ENCODE measurements at regions not wholly inside any gene's neighbourhood (a gene's known extent, or its start where the extent isn't known, plus 50 kb on each side); places are given as distances from the start of the nearest gene placed in this dataset.

DNA sequence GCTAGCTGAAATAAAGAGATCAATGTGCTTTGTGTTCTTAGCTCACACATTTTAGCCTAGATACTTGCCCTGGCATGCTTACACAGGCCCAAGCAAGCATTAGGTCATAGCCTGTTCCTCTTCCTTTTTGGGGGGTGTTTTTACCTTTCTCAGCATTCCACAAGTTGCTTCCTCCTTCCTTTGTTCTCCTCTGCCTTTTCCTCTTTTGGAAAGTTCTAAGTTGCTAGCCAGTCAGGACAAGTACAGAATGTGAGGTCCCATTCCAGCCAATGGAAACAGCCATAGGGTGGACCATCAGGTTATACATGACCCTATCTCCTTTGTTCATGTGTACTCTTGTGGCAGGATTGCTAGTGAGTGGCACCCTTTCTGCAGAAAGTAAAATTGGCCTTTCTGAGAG is 154.9 kb downstream of the RASSF9 start:
- no peak overlapping the region for H3K27ac ChIP-seq (ENCODE audit: low read depth, low read length)

GRCh38 chr12:85683051-85683450 is 153.2 kb downstream of the RASSF9 start:
- Histone ChIP-seq H3K4me3 (ENCODE audit: low read length in 3 of 3) (no peak overlapping the region), H3K27me3 (ENCODE audit: control insufficient read depth in 3 of 3, insufficient read depth in 3 of 3, low read length in 3 of 3) (no peaks in the 10 kb centered on the region), H3K27ac (ENCODE audit: low read depth, low read length) (no peak overlapping the region), H3K9me3 (ENCODE audit: control insufficient read depth in 3 of 3, low read length in 3 of 3) (peaks cover 0 to 2% (median 0%) of the 10 kb centered on the region in 3 donors), H3K36me3 (ENCODE audit: control insufficient read depth in 3 of 3, insufficient read depth in 3 of 3, low read length in 3 of 3) (no peaks in the 10 kb centered on the region), H3K4me1 (ENCODE audit: control insufficient read depth in 3 of 3, insufficient read depth in 3 of 3, low read length in 3 of 3) (no peaks in the 10 kb centered on the region), H3K9ac (ENCODE audit: low read depth in 1 of 3, low read length in 3 of 3) (no peak overlapping the region)

More for the DNA sequence above, 154.9 kb downstream of the RASSF9 start:
- Histone ChIP-seq H3K36me3 (ENCODE audit: control insufficient read depth in 3 of 3, insufficient read depth in 3 of 3, low read length in 3 of 3) (no peaks in the 10 kb centered on the region), H3K27me3 (ENCODE audit: control insufficient read depth in 3 of 3, insufficient read depth in 3 of 3, low read length in 3 of 3) (no peaks in the 10 kb centered on the region), H3K9me3 (ENCODE audit: control insufficient read depth in 3 of 3, low read length in 3 of 3) (peaks cover 0 to 2% (median 0%) of the 10 kb centered on the region in 3 donors), H3K4me1 (ENCODE audit: control insufficient read depth in 3 of 3, insufficient read depth in 3 of 3, low read length in 3 of 3) (no peaks in the 10 kb centered on the region), H3K4me3 (ENCODE audit: low read length in 3 of 3) (no peak overlapping the region), H3K9ac (ENCODE audit: low read depth in 1 of 3, low read length in 3 of 3) (no peak overlapping the region)

- no peaks in the 10 kb centered on the region for H3K4me1 ChIP-seq (ENCODE audit: control insufficient read depth in 3 of 3, insufficient read depth in 3 of 3, low read length in 3 of 3)
- no peaks in the 10 kb centered on the region for H3K27me3 ChIP-seq (ENCODE audit: control insufficient read depth in 3 of 3, insufficient read depth in 3 of 3, low read length in 3 of 3)
- H3K9me3 ChIP-seq (ENCODE audit: control insufficient read depth in 3 of 3, low read length in 3 of 3): no peaks in the 10 kb centered on the region
- H3K4me3 ChIP-seq (ENCODE audit: low read length in 3 of 3): no peak overlapping the region
- no peak overlapping the region for H3K9ac ChIP-seq (ENCODE audit: low read depth in 1 of 3, low read length in 3 of 3)
- H3K36me3 ChIP-seq (ENCODE audit: control insufficient read depth in 3 of 3, insufficient read depth in 3 of 3, low read length in 3 of 3): no peaks in the 10 kb centered on the region
- H3K27ac ChIP-seq (ENCODE audit: low read depth, low read length): no peak overlapping the region
Measured at GRCh38 chr12:85688837-85689236, 147.4 kb downstream of the RASSF9 start.

DNA sequence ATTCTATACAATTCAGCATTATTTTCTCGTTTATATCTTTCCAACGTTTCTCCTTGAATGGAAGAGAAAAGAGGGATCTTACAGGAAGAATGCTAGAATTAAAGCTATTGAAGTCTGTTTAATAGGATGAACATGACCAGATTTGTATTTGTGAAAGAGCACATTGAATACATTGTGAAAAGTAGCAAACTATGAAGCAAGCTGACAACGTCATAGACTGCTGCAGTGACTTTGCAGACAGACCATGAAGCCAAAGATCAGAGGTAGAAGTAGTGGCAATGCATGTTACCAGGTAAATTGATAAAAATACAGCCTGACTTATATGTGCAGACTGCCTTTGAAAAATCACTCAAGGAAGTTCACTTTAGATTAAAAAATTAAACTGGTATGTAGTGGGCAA is 146.1 kb downstream of the RASSF9 start:
- no peaks in the 10 kb centered on the region for H3K27me3 ChIP-seq (ENCODE audit: control insufficient read depth in 3 of 3, insufficient read depth in 3 of 3, low read length in 3 of 3)
- no peak overlapping the region for H3K4me3 ChIP-seq (ENCODE audit: low read length in 3 of 3)
- no peaks in the 10 kb centered on the region for H3K36me3 ChIP-seq (ENCODE audit: control insufficient read depth in 3 of 3, insufficient read depth in 3 of 3, low read length in 3 of 3)
- no peak overlapping the region for H3K9ac ChIP-seq (ENCODE audit: low read depth in 1 of 3, low read length in 3 of 3)
- no peaks in the 10 kb centered on the region for H3K4me1 ChIP-seq (ENCODE audit: control insufficient read depth in 3 of 3, insufficient read depth in 3 of 3, low read length in 3 of 3)
- no peaks in the 10 kb centered on the region for H3K9me3 ChIP-seq (ENCODE audit: control insufficient read depth in 3 of 3, low read length in 3 of 3)
- H3K27ac ChIP-seq (ENCODE audit: low read depth, low read length): no peak overlapping the region

DNA sequence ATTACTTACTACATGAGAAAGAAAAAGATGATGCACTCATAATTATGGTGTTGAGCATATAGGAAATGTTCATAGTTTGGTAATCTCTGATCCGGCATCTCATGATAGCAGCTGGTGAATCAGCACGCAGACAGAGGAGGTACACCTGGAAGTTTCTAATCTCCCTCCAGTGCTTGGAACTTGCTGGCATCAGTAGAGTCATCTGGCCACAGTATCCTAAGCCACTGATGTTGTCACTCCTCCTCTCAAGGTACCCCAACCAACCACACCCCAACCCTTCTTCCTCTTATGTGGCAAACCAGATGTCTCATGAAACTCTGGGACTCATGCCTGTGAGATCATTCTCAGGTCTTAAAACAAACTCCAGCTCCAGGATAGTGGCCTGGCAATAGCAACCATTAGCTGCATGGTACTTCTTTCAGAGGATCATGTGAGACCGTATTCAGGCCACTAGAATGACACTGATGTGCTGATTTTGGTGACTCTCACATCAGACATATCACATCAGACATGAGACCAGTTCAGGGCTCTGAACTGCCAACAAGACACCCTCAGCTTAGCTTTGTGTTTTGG is 143.0 kb downstream of the RASSF9 start:
- no peak overlapping the region for H3K9ac ChIP-seq (ENCODE audit: low read depth in 1 of 3, low read length in 3 of 3)
- no peaks in the 10 kb centered on the region for H3K9me3 ChIP-seq (ENCODE audit: control insufficient read depth in 3 of 3, low read length in 3 of 3)
- no peak overlapping the region for H3K27ac ChIP-seq (ENCODE audit: low read depth, low read length)
- no peaks in the 10 kb centered on the region for H3K27me3 ChIP-seq (ENCODE audit: control insufficient read depth in 3 of 3, insufficient read depth in 3 of 3, low read length in 3 of 3)
- H3K4me1 ChIP-seq (ENCODE audit: control insufficient read depth in 3 of 3, insufficient read depth in 3 of 3, low read length in 3 of 3): no peaks in the 10 kb centered on the region
- no peak overlapping the region for H3K4me3 ChIP-seq (ENCODE audit: low read length in 3 of 3)
- H3K36me3 ChIP-seq (ENCODE audit: control insufficient read depth in 3 of 3, insufficient read depth in 3 of 3, low read length in 3 of 3): no peaks in the 10 kb centered on the region

DNA sequence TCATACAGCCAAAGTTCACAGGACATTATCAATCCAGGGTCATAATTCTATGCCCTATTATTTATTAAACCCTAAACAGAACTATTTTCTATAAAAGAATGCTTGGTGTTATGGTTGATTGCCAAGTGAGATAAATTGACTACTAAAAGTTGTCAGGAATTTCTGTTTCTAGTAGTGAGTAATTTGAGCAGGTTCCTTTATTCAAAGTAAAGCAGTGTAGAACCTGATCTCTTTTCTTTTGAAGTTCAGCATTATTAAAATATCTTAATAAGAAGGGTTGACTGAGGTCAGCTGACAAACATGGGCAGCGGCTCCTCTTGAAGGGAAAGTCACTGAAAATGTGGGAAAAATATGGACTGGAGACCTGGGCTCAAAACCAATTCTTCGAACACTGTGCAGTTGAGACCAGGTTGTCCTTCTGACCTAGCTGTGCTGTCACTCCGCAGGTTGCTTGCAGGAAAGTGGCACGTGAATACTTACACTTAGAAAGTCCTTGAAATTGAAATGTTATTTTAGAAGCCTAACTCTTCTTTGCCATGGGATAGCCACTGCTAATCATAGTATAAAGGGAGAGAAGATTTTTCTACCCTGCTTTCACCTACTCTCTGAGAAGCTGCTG is 141.0 kb downstream of the RASSF9 start:
- Histone ChIP-seq H3K9ac (ENCODE audit: low read depth in 1 of 3, low read length in 3 of 3) (no peak overlapping the region), H3K4me3 (ENCODE audit: low read length in 3 of 3) (no peak overlapping the region), H3K4me1 (ENCODE audit: control insufficient read depth in 3 of 3, insufficient read depth in 3 of 3, low read length in 3 of 3) (no peaks in the 10 kb centered on the region), H3K9me3 (ENCODE audit: control insufficient read depth in 3 of 3, low read length in 3 of 3) (no peaks in the 10 kb centered on the region), H3K27me3 (ENCODE audit: control insufficient read depth in 3 of 3, insufficient read depth in 3 of 3, low read length in 3 of 3) (no peaks in the 10 kb centered on the region), H3K36me3 (ENCODE audit: control insufficient read depth in 3 of 3, insufficient read depth in 3 of 3, low read length in 3 of 3) (no peaks in the 10 kb centered on the region), H3K27ac (ENCODE audit: low read depth, low read length) (no peak overlapping the region)

GRCh38 chr12:85697003-85697402 is 139.2 kb downstream of the RASSF9 start:
- no peaks in the 10 kb centered on the region for H3K36me3 ChIP-seq (ENCODE audit: control insufficient read depth in 3 of 3, insufficient read depth in 3 of 3, low read length in 3 of 3)
- H3K27ac ChIP-seq (ENCODE audit: low read depth, low read length): no peak overlapping the region
- no peak overlapping the region for H3K4me3 ChIP-seq (ENCODE audit: low read length in 3 of 3)
- no peak overlapping the region for H3K9ac ChIP-seq (ENCODE audit: low read depth in 1 of 3, low read length in 3 of 3)
- no peaks in the 10 kb centered on the region for H3K4me1 ChIP-seq (ENCODE audit: control insufficient read depth in 3 of 3, insufficient read depth in 3 of 3, low read length in 3 of 3)
- H3K27me3 ChIP-seq (ENCODE audit: control insufficient read depth in 3 of 3, insufficient read depth in 3 of 3, low read length in 3 of 3): no peaks in the 10 kb centered on the region
- no peaks in the 10 kb centered on the region for H3K9me3 ChIP-seq (ENCODE audit: control insufficient read depth in 3 of 3, low read length in 3 of 3)

- no peak overlapping the region for H3K4me3 ChIP-seq (ENCODE audit: low read length in 3 of 3)
- H3K27ac ChIP-seq (ENCODE audit: low read depth, low read length): no peak overlapping the region
- no peaks in the 10 kb centered on the region for H3K4me1 ChIP-seq (ENCODE audit: control insufficient read depth in 3 of 3, insufficient read depth in 3 of 3, low read length in 3 of 3)
- H3K27me3 ChIP-seq (ENCODE audit: control insufficient read depth in 3 of 3, insufficient read depth in 3 of 3, low read length in 3 of 3): no peaks in the 10 kb centered on the region
- no peaks in the 10 kb centered on the region for H3K9me3 ChIP-seq (ENCODE audit: control insufficient read depth in 3 of 3, low read length in 3 of 3)
- no peak overlapping the region for H3K9ac ChIP-seq (ENCODE audit: low read depth in 1 of 3, low read length in 3 of 3)
- H3K36me3 ChIP-seq (ENCODE audit: control insufficient read depth in 3 of 3, insufficient read depth in 3 of 3, low read length in 3 of 3): no peaks in the 10 kb centered on the region
Measured at GRCh38 chr12:85698937-85699336, 137.3 kb downstream of the RASSF9 start.

- Histone ChIP-seq H3K4me1 (ENCODE audit: control insufficient read depth in 3 of 3, insufficient read depth in 3 of 3, low read length in 3 of 3) (peaks cover 0 to 13% (median 3%) of the 10 kb centered on the region in 3 donors), H3K4me3 (ENCODE audit: low read length in 3 of 3) (no peak overlapping the region), H3K27ac (ENCODE audit: low read depth, low read length) (no peak overlapping the region), H3K9me3 (ENCODE audit: control insufficient read depth in 3 of 3, low read length in 3 of 3) (no peaks in the 10 kb centered on the region), H3K27me3 (ENCODE audit: control insufficient read depth in 3 of 3, insufficient read depth in 3 of 3, low read length in 3 of 3) (no peaks in the 10 kb centered on the region), H3K9ac (ENCODE audit: low read depth in 1 of 3, low read length in 3 of 3) (no peak overlapping the region), H3K36me3 (ENCODE audit: control insufficient read depth in 3 of 3, insufficient read depth in 3 of 3, low read length in 3 of 3) (no peaks in the 10 kb centered on the region)
Measured at GRCh38 chr12:85708775-85709174, 127.4 kb downstream of the RASSF9 start.

- H3K36me3 ChIP-seq (ENCODE audit: control insufficient read depth in 3 of 3, insufficient read depth in 3 of 3, low read length in 3 of 3): no peaks in the 10 kb centered on the region
- H3K9me3 ChIP-seq (ENCODE audit: control insufficient read depth in 3 of 3, low read length in 3 of 3): no peaks in the 10 kb centered on the region
- no peak overlapping the region for H3K9ac ChIP-seq (ENCODE audit: low read depth in 1 of 3, low read length in 3 of 3)
- no peak overlapping the region for H3K4me3 ChIP-seq (ENCODE audit: low read length in 3 of 3)
- no peak overlapping the region for H3K27ac ChIP-seq (ENCODE audit: low read depth, low read length)
- H3K4me1 ChIP-seq (ENCODE audit: control insufficient read depth in 3 of 3, insufficient read depth in 3 of 3, low read length in 3 of 3): peaks cover 0 to 13% (median 3%) of the 10 kb centered on the region in 3 donors
- H3K27me3 ChIP-seq (ENCODE audit: control insufficient read depth in 3 of 3, insufficient read depth in 3 of 3, low read length in 3 of 3): no peaks in the 10 kb centered on the region
Measured at GRCh38 chr12:85711735-85712390, 124.3 kb downstream of the RASSF9 start.

Measured in skeletal muscle tissue (tissue), 3 donors.